ENCODE measurements at regions not wholly inside any gene's neighbourhood (a gene's known extent, or its start where the extent isn't known, plus 50 kb on each side); places are given as distances from the start of the nearest gene placed in this dataset.

- TF ChIP-seq HIC2 (CRISPR knock-in tag; IDR thresholded peaks at IDR 0.05; ENCODE audit: low read depth) (peak; percentile 88), SP5 (CRISPR knock-in tag; IDR thresholded peaks at IDR 0.05; ENCODE audit: borderline replicate concordance, low read depth) (no peak)
Observed at GRCh38 chr2:120473522-120474271, 127.8 kb downstream of the INHBB start (continued).

- H3K9me3 ChIP-seq (ENCODE audit: low read length), result no peaks in the 10 kb centered on the region; the same call in 1 of the 2 replicates
- no peaks in the 10 kb centered on the region for H3K79me2 ChIP-seq (ENCODE audit: insufficient read depth, low read length)
- H3K9ac ChIP-seq (ENCODE audit: insufficient read depth, low read depth, low read length), result no peak overlapping the region
- no peak overlapping the region for H3K4me3 ChIP-seq (replicated peaks in 1 of 3; ENCODE audit: insufficient read depth in 1 of 3, low read depth in 2 of 3, low read length in 3 of 3)
- no peak overlapping the region for H2AFZ ChIP-seq (ENCODE audit: low read length)
- in situ Hi-C loops (cut with HindIII; ENCODE audit: extremely low pct_ligation_motif_present, low pct_unique_long_range_greater_than_20kb), result no loop called here
- no peak overlapping the region for H3K4me2 ChIP-seq (ENCODE audit: low read depth, low read length)
- ChIA-PET CTCF (ENCODE audit: low intra/inter-chr PET ratio, low total read pairs) (no interaction called here), POLR2A (interaction anchor here (1.2 to 3.7 kb wide), 2 partner anchors 9 to 13 kb away, joined by 3 to 49 read pairs; no protein-coding TSS in a partner anchor)
- FAIRE-seq (no peak), DNase-seq (ENCODE audit: low spot score) (no peak), ATAC-seq (no peak)
- intact Hi-C loops (cut with micrococcal nuclease; ENCODE audit: unreplicated experiment), result no loop called here
- peaks cover 74% of the 10 kb centered on the region for H3K4me1 ChIP-seq (ENCODE audit: insufficient read depth, low read length)
- H3K27ac ChIP-seq (ENCODE audit: extremely low read length, insufficient read depth, low read length), result no peak overlapping the region
- no peaks in the 10 kb centered on the region for H3K36me3 ChIP-seq (replicated peaks in 1 of 2; ENCODE audit: control insufficient read depth in 1 of 2, insufficient read depth in 2 of 2, low read length in 2 of 2)
- no peaks in the 10 kb centered on the region for H3K27me3 ChIP-seq (ENCODE audit: control insufficient read depth in 1 of 2, insufficient read depth in 2 of 2, low read length in 2 of 2)
- WGBS (ENCODE audit: low lambda C conversion rate), result 95% methylated on average over 8 of the region's 8 CpGs
- H4K20me1 ChIP-seq (ENCODE audit: insufficient read depth, low read length), result no peaks in the 10 kb centered on the region
- BruUV-seq (replicated peaks), result no TSS peak
- TF ChIP-seq HBP1 (CRISPR knock-in tag; IDR thresholded peaks at IDR 0.05; ENCODE audit: low read depth) (no peak), ZNF703 (CRISPR knock-in tag; IDR thresholded peaks at IDR 0.05; ENCODE audit: borderline replicate concordance) (no peak), ZBTB10 (CRISPR knock-in tag; IDR thresholded peaks at IDR 0.05; ENCODE audit: borderline replicate concordance) (no peak), RBAK (CRISPR knock-in tag; IDR thresholded peaks at IDR 0.05) (no peak), CHD4 (IDR thresholded peaks at IDR 0.05; ENCODE audit: borderline replicate concordance, low read length) (no peak), KDM1A (CRISPR knock-in tag; IDR thresholded peaks at IDR 0.05) (no peak), ZNF777 (CRISPR knock-in tag; IDR thresholded peaks at IDR 0.05) (no peak), ZNF441 (CRISPR knock-in tag; IDR thresholded peaks at IDR 0.05; ENCODE audit: borderline replicate concordance) (no peak), NFKBIZ (CRISPR knock-in tag; IDR thresholded peaks at IDR 0.05) (no peak), ZNF780A (CRISPR knock-in tag; IDR thresholded peaks at IDR 0.05) (no peak), ZNF33A (CRISPR knock-in tag; IDR thresholded peaks at IDR 0.05; ENCODE audit: borderline replicate concordance) (no peak), ZBTB25 (CRISPR knock-in tag; IDR thresholded peaks at IDR 0.05) (no peak)
Observed at GRCh38 chr2:120474486-120474885, 128.6 kb downstream of the INHBB start.
